ENCODE measurements at regions not wholly inside any gene's neighbourhood (a gene's known extent, or its start where the extent isn't known, plus 50 kb on each side); places are given as distances from the start of the nearest gene placed in this dataset.
"Not testable (repeated sequence)": the region's sequence is repeated elsewhere in the genome, so short reads cannot be mapped to it uniquely, and the experiment has no call there.

DNA sequence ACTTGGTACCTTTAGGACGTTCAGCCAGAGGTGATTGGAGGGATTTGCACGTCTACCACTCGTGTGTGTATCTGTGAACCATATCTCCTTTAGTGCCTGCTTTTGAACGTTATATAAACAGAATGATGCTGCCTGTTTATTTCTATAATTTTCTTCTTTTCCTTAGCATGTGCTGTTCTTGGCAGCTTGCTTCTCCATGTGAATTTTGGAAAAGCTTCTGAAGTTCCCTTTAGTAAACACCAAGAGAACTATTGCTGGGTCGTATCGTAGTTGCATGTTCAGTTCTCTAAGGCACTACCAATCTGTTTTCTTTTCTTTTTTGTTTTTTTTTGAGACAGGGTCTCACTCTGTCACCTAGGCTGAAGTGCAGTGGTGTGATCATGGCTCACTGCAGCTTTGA is 73.8 kb upstream of the FANCC start:
- DNase-seq (ENCODE audit: low spot score): not testable (repeated sequence)

DNA sequence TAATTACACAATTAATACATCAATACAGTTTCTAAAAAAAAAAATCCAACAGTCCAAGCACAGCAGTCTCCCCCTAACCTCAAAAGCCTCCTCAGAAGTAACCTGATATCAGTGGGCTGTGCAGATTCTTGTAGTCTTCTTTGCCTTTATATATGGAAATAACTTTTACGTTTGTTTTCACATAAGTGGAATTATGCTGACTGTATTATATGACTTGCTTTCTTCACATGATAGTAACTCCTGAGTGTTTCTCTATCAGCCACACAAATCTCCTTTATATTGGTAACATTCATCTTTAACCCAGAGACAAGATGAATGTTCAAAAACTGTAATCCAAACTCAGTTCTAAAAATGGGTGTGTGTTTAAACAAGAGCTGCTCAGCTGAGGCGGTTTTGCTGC is 71.9 kb upstream of the FANCC start:
- no peak for DNase-seq (ENCODE audit: low spot score)

DNA sequence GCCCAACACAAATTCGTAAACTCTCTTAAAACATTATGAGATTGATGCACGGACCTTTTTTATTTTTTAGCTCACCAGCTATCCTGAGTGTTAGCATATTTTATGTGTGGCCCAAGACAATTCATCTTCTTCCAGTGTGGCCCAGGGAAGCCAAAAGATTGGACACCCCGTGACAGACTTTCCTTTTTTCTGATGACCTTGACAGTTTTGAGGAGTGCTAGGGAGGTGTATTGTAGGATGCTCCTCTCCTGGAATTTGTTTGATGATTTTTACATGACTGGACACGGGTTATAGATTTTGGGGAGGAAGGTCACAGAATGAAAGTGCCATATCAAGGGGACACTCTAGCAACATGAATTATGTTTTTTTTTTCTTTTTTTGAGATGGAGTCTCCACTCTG is 69.3 kb upstream of the FANCC start:
- no peak for DNase-seq (ENCODE audit: low spot score)

DNA sequence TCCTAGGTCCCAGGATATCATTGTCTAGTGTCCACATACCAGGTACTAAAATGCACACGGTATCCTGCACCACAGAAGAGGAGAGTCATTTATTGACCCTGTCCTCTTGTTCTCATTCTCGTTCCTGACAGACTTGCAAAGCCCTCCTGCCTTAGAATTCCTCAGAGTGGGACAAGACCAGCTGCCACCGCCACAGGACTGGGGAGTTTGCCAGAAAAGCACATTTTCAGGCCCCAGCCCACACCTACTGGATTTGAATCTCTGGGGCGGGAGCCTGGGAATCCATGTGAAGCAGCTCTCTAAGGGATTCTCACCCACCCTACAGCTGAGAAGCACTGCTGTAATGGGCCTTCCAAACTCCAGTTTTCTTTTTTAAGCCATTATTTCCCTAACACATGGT is 68.0 kb upstream of the FANCC start:
- no peak for DNase-seq (ENCODE audit: low spot score)

DNA sequence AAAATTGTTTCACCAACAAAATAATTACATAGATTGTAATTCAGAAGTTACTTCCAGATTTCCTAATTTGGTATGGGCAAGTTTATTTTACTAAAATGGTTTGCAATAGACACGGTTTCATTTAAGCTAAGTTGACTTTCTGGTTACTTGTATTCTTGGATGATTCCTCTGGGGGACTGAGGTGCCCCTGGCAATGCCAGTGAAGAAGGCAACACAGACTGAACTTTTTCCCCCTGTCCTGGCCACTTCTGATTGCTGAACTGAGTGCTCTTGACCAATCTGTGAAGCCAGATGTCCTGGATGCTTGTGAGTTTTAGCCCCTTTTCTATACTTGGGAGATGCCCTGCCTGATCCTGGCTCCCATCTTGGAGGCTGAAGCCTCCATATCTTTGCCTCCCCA is 66.3 kb upstream of the FANCC start:
- no peak for DNase-seq (ENCODE audit: low spot score)

DNA sequence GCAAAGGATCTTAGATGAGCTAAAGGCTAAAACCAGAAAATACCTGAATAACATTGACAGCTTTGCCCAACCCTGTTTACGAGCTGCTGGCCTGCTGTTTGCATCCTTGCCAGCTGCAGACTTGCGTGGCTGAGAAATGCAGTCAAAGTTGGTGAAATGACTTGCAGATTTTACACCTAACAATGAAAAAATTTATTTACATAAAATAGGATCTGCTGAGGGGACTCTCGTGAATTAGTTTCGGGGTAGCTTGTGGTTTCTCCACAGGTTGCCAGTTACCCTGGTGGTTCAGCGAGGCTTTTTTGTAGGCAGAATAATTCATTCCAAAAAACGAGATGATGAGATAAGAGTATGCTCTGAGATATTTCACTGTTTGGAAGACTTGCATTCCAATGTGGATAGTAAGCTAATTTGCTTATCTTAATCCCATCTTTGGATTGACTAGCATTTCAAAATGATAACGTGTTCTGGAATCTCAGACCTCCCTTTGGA is 65.7 kb upstream of the FANCC start:
- DNase-seq (ENCODE audit: low spot score): peak; percentile 22

DNA sequence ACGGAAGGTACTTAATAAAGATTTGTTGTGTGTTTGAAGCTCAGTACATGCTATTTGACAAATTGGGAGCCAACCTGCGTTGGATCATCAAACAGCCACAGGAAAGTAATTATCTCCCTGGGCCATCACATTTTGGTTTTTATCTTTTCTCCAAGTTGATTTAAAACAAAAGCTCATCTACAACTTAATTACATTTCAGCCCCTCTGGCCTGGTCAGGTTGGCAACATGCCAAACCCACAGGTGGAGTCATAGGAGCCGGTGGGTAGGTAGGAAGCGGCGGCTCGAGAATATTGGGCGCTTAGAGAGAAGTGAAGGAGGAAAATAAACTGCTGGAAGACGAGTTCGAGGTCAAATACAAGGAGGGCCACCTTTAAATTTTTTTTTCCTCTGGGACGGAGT is 64.9 kb upstream of the FANCC start:
- no peak for DNase-seq (ENCODE audit: low spot score)

DNA sequence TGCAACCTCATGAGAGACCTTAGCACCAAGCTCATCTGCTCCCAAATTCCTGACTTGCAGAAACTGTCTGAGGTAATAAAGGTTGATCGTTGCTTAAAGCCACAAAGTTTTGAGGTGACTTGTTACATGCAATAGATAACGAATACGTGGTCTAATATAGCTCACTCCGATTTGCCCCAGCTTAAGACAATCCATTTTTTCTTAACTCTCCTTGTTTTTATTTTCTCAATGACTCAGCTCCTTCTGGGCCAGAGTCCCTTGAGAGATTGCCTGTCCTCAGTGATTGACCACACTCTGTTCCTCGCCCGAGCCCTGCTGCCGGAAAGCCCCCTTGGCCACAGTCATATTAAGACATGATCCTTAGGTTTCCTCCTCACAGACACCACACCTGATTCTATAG is 63.7 kb upstream of the FANCC start:
- DNase-seq (ENCODE audit: low spot score): no peak

DNA sequence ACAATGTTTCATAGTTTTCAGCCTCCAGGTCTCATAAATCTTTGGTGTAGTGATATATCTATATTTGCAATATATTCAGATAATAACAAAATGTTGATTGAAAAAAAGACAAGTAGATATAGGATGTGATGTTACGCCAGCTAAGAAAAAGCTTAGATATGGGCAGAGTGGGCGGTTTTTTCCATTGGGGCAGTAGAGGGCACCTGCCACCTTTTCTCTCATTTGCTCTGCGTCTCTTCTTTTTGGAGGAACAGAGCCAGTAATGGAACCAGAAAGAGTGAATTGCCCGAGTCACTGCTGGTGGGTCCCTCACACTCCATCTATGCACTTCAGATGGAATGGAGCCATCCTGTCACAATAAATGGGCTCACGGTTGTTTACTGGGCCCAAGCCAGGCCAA is 62.1 kb upstream of the FANCC start:
- peak; percentile 21 for DNase-seq (ENCODE audit: low spot score)

DNA sequence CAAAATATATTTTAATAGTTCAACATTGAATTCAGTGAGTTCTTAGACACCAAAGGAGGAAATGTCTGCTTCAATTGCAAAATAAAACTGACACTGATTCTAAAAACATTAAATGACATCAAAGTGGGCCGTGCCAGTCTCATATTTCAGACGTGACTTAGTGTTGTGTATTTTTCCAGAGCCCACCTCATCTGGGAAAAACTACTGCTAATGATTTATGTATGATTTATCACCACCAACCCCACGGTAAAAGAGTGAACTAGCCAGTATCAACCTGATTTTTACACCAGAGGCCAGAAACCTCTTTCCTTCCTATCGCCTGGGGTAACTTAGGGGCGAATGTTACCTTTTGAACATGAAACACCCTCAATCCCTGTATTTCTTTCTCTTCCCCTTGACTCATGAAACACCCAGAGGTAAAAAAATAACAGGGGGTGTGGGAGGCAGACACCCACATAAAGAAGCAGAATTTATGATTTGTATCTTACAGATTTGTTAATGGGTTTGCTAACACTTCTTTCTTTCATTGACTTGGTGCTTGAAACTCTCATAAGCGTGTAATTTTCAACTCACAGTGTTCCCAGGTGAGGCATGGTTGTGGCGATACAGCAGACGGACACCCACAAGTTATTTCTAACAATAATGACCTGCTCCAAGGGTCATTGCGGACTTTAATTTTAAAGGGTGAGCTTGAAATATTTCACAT is 56.4 kb upstream of the FANCC start:
- no peak for DNase-seq (ENCODE audit: low spot score)

DNA sequence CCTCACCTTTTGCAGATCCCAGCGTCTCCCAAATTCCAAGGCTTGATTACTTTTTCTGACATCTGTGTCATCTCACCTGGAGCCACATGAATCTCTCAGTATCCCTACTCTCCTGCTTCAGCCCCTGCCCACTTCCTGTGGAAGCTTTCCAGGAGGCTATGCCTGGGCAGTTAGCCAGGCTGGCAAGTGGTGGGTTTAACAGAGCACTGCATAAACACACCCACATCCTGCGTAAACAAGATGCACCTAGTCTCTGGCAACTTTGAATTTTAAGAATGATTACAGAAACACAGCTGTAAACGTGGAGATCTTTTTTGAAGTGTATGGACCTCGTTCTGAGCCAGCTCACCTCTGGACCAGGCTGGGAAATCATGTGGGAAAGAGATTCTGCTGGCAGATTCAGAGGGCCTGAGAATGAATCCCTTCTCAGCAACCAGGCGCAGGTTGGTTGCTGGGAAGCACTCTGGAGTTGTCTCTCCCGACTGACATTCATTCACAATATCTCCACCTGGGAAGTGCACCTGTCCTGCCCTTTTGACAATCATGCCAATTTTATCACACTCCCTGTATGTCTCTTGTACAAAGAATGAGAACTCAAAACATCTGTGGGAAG is 55.7 kb upstream of the FANCC start:
- no peak for DNase-seq (ENCODE audit: low spot score)

DNA sequence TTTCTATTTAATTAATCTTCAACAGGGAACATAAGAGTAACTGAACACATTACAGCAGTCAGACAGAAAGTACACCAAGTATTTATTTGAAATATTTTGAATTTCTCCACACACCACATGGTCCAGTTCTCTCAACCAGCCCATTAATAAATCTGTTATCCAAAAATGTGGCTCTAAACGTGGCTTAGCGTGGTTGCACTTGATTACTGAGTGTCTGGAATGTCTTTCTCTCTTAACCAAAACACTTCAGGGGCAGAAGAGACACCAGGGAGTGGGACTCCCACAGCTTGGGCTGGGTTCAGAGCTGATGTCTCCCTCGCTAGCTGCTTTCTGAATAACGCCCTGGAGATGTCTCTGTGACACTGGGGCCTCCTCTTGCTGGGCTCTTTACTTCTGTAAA is 52.6 kb upstream of the FANCC start:
- no peak for DNase-seq (ENCODE audit: low spot score)

DNA sequence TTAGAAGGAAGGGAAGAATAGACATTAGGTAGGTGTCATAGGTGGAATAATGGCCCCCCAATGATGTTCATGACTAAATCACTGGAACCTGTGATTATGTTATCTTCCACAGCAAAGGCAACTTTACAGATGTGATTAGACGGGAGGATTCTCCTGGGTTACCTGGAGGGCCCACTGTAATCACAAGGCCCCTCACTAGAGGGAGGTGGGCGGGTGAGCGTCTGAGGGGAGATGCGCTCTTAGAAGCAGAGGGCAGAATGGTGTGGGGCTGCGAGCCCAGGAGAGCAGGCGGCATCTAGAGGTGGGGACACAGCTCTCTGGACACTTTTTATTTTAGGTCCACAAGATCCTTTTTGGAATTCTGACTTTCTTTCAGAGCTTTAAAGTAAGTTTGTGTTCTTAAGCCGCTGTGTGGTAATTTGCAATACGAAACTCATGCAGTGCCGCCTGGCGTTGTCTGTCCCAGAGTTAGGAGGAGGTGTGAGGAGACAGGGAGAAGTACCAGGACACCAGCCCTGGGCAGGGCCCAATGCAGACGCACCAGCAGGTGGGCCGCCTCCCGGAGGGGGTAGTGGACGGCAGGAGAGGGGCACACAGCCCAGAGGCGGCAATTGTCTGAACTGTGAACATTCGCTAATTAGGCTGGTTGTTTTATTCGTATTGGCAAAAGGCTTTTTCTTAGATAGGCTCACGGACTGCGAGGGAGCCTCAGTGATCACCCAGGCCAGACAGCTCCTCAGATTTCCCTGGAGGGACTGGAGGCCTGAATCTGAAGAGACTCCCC is 51.1 kb upstream of the FANCC start:
- DNase-seq (ENCODE audit: low spot score): no peak
